Inflammatory macrophage (primary cell): ENCODE measurements at regions not wholly inside any gene's neighbourhood (a gene's known extent, or its start where the extent isn't known, plus 50 kb on each side); places are given as distances from the start of the nearest gene placed in this dataset.
"Not testable (repeated sequence)": the region's sequence is repeated elsewhere in the genome, so short reads cannot be mapped to it uniquely, and the experiment has no call there.

Experiments used
- DNase-seq, 2 donors: peaks; one replicate each; pipeline ENCODE4 v3.0.0-alpha.2; 2020 to 2022

DNA sequence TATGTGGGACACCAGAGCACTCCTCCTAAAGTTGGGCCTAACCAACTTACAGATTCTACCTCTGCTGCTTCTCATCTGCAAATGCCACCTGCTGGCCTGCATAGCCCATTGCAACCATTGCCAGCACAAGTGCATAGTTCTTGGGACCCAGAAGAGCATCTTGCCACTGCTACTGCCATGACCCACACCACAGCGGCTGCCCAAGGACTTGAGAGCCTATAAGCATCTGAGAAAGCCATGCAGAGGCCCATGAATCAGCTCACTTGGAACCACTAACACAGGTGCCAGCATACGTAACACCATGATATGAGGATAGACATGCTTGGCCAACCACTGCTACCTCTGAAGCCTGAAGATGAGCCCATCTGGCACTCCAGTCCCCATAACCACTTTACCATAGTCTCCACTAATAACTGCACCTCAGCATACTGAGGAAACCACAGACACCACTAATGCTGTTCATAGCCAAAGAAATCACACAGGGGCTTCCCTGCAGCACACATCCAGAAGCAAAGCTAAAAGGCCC lies 258.1 kb upstream of the AGTR2 start:
- DNase-seq, result no peak

DNA sequence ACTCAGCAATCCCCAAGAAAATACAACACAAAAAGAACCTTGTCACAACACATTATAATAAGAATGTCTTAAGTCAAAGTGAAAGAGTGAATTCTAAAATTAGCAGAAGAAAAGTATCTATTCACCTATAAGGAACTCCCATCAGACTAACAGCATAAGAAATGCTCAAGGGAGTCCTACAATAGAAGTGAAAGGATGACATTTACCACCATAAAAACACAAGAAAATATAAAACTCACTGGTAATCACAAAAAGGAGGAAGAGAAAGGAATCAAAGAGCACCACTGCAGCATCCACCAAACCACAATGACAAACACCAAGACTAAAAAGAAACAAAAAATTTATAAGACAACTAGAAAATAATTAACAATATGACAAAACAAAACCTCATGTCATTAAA lies 257.0 kb upstream of the AGTR2 start:
- DNase-seq, result no peak

DNA sequence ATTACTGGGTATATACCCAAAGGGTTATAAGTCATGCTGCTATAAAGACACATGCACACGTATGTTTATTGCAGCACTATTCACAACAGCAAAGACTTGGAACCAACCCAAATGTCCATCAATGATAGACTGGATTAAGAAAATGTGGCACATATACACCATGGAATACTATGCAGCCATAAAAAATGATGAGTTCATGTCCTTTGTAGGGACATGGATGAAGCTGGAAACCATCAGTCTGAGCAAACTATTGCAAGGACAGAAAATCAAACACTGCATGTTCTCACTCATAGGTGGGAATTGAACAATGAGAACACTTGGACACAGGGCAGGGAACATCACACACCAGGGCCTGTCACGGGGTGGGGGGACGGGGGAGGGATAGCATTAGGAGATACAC lies 254.9 kb upstream of the AGTR2 start:
- not testable (repeated sequence) for DNase-seq

DNA sequence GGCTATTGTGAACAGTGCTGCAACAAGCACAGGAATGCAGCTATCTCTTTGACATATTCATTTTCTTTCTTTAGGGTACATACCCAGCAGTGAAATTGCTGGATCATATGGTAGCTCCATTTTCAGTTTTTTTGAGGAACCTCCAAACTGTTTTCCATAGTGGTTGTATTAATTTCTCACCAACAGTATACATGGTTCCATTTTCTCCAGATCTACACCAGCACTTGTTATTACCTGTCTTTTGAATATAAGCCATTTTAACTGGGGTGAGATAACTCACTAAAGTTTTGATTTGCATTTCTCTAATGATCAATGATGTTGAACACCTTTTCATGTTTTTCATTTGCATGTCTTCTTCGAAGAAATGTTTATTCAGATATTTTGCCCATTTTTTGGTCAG lies 241.1 kb upstream of the AGTR2 start:
- DNase-seq, result no peak

DNA sequence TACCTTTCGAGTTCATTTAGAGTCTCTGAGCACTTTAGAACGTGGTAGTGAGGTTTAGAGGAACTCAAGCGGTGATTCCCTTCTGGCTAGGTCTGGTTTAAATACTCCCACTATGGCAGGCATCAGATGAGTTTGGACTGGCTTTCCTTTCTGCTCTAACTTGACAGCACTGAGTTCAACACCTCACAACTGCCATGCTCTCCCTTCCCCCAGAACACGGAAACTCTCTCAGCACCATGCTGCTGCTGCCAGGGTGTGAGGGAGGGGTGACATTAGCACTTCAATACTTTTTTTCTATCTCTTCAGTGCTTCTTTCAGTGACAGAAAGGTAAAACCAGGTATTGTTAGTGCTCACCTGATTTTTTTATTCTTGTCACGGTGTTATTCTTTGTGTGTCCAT lies 234.5 kb upstream of the AGTR2 start:
- DNase-seq, result no peak

DNA sequence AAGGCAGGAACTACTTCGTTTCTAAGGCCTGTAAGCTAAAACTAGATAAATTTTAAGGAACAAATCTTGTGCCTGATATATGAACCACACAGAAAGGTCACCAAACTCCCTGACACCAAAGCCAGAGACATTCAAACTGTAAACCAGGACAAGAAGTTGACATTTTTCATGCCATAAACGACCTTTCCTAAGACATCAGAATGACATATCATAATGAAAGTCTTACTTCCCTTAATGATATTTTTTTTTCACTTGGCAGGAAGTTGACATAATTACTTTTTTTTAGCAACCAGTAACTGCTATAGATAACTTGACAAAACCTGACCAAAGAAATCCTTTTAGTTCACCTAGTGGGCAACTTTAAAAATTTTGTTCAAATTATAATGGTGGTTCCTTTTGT lies 231.5 kb upstream of the AGTR2 start:
- DNase-seq, result peak; percentile 2 to 68

DNA sequence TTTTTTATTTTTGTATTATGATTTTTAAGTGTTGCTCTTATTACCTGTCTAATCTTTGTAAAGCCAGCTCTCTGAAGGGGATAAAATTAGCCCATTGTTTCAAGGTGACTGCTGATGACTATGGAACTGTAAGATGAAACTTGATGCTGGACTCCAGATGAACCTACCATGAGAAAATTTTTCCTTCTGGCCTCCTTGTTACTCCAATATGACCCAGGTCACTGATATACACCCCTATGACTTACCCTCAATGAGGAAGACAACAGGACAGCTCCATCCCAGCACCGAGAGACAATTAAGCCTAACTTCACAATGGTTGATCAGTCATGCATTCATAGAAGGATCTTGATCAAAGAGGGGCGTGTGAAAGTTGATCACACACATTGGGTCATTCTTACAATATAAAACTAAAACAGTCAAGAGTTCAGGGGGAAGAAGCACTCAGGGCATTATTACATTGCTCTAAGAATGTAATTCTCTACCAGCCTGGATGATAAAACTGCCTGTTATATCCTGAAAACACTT lies 230.8 kb upstream of the AGTR2 start:
- DNase-seq, result no peak

DNA sequence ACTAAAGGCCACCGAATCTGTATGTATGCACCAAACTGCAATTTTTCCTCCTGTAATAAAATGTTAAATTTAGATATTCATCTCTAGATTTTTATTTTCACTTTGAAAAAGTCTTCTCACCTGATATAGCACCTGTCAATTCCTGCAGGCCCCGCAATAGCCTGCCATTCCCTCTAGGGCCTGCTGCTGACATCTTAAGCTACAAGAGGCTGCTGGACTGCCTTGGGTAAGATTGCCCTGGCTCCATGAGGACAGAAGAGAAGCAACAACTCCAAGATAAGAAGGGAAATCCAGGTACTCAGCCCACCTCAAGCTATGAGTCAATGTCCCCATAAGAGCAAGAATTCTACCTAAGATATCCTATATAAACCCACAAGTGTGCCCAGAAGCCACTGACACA lies 230.2 kb upstream of the AGTR2 start:
- DNase-seq, result no peak

DNA sequence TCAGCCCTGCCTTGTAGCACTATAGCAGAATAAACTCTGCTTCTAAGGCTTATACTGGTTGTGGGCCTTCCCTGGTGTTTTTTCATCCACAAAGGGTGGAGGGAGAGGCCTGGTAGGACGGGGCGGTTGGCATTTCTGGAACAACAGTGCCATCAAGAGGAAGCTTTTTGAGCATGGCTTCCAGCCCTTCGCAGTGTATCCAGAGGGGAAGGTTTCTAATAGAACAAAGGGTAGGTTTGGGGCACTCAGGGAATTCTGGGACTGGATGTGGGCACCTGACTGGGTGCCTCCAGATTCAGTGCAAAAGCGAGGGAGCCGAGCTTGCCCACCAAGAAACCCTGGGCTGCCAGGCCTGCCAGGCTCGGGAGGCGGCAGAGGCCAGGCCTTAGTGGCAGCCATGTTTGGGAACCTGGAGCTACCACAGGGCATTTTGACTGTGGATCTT lies 229.6 kb upstream of the AGTR2 start:
- peak; percentile 70 to 85 for DNase-seq

DNA sequence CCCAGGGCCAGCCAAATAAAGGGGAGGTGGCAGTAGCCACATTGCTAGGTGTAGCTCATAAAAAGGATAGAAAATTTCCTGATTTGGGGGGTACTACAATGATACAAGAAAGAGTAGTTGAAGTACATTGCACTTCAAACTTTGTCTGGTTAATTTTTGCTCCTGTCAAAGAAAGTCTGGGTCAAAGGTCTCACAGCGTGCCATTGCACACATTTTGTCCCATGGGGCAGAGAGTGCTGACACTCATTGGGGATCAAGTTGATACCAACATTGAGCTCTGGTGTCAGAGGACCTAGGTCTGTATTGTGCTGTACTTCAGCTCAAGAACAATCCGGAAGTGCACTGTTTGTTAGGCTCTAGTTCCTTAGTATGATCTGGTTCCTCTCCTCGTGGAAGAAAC lies 229.2 kb upstream of the AGTR2 start:
- no peak for DNase-seq

DNA sequence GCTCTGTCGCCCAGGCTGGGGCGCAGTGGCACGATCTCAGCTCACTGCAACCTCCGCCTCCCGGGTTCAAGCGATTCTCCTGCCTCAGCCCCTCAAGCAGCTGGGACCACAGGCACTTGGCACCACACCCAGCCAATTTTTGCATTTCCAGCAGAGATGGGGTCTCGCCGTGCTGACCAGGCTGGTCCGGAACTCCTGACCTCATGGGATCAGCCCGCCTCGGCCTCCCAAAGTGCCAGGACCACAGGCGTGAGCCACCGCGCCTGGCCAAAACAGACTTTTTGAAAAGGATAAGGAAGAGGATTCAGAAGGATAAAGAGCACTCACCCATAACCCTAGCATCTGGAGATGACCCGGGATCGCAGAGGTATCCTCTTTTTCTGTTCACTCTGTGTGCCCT lies 224.5 kb upstream of the AGTR2 start:
- DNase-seq, result no peak

DNA sequence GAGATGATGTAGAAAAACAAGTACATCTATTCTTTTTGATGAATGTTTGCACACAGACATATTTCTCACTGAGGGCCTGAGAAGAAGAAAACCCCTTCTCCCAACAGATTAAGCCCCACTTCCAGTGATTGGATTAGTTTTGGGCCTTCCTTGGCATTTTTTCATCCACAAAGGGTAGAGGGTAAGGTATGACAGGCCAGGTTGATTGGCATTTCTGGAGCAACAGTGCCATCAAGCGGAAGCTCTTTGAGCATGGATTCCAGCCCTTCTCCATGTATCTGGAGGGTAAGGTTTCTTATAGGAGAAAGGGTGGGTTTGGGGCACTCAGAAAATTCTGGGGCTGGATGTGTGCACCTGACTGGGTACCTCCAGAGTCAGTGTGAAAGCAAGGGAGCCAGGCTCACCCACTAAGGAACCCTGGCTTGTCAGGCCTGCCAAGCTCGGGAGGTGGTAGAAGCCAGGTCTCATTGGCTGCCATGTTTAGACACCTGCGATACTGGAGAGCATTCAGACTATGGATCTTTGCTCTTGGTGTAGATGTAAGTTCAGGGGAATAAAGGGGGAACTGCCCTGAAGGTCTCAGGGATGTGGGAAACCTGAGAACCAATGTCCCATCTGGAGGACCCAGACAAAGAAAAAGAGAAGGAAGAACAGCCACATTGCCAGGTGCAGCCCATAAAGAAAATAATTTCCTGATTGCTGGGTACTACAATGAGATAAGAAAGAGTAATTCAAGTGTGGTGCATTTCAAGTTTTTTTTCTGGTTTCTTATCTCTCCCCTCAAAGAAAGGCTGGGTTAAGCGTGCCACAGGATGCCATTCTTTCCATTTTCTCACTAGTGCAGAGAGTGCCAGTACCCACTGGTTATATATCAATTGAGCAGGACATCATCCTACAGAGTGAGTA lies 222.3 kb upstream of the AGTR2 start:
- no peak for DNase-seq

DNA sequence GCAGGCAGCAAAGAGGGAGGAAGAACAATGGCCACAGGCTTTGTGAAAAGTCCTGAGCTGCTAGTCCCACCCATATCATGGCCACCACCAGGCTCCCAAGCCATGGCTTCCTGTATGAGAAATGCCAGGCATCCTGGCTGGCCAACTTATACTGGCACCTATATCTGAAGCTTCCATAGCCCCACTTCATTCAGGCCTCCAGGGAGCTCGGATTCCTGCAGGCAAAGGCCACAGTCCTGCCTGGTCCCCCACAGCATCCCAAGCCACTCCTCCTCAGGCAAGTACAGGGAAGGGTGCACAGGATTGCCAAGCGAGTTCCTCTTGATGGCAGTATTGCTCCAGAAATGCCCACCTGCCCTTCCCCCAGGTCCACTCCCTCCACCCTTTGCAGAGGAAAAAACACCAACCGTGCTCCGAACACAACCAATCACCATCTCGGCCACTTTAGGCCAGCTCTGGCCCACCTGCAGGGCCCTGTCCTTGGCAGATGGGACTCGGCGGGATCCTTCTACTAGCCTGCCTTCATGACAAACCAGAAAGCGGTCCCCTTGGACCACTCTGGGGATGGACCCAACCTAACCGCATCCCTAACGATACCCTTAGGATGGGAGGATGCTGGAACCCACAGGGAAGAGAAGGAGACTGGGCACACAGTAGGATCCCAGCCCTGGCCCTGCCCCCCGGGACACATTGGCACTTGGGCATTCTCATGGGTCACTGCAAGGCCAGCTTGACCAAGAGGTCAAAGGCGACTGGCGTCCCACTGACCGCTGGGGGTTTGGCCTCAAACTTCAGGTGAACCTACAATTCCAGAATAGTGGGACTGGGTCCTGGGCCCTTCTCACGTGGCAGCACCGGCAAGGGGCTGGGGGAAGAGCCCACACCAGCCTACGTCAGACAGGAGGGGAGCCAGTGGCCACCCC lies 220.4 kb upstream of the AGTR2 start:
- DNase-seq, result no peak

DNA sequence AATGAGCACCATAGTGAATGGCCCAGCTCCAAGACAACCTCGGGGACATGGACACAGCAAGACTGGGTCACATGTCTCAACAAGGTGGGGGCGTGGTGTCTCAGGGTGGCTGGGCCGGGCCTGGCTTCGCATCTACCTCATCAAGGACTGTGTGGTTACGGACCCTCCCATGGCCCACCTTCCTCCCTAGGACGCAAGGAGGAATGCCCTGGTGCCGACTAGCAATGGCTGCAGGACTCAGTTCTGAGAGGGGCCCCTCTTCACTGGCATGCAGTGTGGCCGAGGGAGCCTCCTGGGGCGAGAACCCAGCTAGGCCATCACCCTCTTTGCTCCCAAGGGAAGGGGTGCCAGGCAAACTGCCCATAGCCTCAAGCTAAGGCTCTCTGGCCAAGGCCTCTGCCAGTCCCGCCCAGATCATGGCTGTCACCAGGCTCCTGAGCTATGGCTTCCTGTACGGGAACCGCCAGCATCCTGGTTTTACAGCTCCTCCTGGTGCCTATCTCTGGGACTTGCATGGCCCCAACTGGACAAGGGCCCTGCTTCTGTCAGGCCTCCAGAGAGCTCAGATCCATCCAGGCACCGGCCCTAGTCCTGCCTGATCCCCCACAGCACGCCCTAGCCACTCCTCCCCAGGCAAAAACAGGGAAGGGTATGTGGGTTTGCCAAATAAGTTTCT lies 218.0 kb upstream of the AGTR2 start:
- DNase-seq, result no peak

DNA sequence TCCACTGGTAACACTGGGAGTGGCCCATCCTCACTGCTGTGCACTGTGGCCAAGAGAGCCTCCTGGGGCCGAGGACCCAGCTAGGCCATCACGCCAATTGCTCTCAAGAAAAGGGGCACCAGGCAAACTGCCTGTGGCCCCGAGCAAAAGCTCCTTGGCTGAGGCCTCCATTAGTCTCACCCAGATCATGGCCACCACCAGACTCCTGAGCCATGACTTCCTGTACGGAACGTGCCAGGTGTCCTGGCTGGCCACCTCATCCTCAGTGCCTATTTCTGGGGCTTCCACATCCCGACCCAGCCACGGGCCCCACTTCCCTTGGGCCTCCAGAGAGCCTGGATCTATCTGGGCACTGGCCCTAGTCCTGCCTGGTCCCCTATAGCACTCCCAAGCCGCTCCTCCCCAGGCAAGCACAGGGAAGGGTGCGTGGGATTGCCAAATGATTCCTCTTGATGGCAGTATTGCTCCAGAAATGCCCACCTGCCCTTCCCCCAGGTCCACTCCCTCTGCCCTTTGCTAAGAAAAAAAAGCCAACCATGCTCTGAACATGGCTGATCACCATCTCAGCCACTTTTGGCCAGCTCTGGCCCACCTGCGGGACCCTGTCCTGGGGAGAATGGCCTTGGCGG lies 212.6 kb upstream of the AGTR2 start:
- DNase-seq, result no peak

DNA sequence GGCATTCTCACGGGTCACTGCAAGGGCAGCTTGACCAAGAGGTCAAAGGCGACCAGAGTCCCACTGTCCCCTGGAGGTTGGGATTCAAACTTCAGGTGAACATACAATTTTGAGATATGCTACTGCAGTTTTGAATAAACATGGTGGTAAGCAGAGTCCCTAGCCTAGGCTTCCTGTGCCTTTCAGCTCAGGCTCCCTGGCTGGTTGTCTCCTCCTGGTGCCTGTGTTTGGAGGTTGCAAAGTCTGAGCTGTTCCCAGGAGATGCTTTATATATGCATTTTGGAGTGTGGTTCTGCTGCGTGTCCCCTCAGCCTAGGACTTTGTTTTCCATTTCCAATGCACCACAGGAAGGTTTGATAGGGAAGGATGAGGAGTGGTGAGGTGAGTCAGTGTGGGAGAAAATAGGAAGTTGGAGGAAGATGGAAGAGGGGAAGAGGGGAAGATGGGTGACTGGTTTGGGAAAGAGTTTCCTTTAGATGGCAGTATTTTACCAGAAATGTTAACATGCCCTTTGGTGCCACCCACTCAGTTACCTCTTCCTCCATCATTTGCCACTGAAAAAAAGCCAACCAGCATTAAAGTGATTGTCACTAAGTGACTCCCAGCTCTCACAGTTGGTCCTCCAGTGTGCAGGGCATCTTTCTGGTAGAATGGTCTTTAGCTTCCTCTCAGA lies 211.7 kb upstream of the AGTR2 start:
- DNase-seq, result no peak

DNA sequence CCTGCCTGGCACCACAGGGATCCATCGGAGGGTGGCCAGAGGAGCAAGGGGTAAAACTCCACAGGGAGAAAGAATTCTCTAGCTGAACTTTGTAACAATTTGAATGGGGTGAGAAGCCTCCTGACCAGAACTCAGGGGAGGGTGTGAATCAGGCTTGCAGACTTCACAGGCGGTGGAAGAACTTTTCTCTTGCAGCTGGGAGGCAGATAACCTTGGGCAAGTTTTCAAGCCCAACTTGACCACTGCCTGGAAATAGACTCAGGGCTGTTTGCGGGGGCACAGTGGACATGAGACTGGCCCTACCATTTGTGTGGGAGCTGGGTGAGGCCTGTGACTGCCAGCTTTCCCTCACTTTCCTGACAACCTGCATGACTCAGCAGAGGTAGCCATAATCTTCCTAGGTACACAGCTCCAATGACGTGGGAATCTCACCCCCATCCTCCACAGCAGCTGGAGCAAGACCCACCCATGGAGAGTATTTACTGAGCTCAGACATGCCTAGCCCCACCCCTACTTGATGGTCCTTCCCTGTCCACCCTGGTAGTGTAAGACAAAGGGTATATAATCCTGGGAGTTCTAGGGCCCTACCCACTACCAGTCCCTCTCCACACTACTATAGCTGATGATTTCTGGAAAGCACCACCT lies 210.0 kb upstream of the AGTR2 start:
- no peak for DNase-seq

DNA sequence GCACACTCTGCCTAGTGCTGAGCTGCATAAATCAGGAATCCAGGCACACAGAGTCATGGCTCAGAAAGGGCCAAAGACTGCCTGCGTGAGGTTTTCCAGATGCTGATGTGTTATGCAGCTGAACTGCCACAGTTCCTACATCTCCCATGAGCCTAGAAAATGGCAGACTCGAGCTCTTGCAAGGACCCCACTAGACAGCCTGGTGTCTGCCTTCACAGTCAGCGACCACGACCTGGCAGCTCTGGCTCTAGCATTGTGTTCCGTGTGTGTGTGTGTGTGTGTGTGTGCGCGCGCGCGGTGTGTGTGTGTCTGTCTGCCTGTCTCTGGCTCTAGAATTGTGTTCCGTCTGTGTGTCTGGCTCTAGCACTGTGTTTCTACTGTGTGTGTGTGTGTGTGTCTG lies 203.6 kb upstream of the AGTR2 start:
- no peak for DNase-seq

DNA sequence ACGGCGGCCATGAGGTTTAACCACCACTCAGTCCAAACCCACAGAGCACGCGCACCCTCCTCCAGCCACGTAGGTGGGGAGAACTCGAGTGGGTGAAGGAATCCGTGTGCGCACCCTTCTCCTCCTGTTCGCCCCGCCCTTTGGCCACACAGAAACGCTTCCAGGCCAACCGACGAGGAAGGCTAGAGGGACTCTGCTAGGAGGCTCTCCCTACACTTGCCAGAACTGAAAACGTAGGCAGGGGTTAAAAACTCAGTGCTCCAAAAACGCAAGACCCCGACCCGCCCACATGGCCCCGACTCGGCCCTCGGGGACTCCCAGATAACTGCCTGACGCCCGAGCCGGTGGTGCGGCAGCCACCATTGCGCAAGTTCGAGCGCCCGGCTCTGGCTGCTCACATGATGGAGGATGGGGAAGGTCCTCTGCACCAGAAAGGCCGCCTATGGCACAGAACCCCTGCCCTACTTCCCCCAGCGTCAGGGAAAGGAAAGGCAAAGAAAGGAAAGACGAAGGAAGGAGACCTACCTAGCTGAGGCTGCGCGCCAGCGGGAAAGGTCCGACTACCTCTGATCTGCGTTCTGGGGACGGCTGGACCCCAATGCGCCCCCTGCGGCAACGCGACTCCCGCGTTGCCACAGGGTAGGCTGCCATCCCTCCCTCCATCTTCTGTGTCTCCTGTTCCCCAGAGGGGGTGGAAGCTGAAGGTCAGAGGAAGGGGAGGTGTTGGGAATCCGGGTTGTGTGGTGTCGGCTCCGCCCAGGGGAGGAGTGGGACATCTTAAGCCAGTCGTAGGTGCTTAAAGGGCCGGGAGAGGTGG lies 201.9 kb upstream of the AGTR2 start:
- peak; percentile 13 to 21 for DNase-seq

DNA sequence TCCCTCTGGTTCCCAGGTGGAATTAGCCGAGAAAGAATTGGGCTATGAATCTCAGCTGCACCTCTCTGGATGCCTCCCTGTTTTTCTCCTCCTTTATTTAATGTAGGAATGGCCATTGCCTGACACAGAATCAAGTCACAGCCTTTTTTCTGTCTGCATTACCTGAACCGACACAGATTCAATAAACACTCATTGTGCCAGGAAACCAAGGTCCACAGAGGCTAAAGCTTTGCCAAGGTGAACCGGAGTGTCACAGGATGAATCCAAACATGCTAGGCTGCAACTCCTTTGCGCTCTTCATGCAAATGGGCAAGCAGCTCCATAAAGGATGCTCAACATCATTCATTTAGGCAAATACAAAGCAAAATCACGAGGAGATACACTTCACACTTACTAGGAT lies 199.8 kb upstream of the AGTR2 start:
- no peak for DNase-seq
